ENCODE measurements at regions not wholly inside any gene's neighbourhood (a gene's known extent, or its start where the extent isn't known, plus 50 kb on each side); places are given as distances from the start of the nearest gene placed in this dataset.
A peak's percentile ranks its signal among the peaks of the same experiment; 100 is the strongest.
"Not testable (repeated sequence)": the region's sequence is repeated elsewhere in the genome, so short reads cannot be mapped to it uniquely, and the experiment has no call there.

DNA sequence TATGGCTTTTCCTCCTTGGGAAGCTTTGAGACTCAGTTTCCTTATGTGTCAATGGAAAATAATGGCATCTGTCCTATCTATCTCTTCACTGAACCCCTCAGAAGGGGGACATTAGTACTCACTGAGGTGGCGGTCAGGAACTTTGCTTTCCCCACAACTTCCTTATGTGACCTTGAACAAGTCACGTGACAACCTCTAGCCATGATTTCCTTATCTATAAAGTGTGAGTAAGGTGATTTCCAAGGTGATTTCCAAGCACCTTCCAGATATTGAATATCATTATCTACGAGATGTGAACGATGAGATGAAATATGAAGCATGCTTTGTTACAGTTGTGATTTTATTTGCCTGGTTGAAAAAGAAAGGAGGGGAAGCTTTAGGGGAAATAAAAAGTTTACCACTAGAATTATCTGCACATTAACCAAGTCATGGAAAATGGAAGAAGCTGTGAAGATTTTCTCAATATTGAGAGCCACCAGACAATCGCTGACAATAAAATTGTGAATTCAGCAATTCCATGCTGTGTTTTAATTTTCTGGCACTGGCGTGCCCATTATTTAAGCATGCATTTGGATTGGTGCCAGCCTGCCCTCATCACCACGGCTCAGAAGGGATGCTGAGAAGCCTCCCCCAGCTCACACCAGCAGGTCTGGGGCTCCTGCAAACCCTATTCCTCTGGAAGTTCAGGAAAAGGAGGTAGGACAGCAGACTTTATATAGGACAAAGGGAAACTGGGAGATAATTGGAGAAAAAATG, 255.3 kb downstream of the CD83 start:
- DNase-seq (no peak), ATAC-seq (ENCODE audit: poor library complexity) (no peak)
- intact Hi-C loops (cut with DNase I), result no loop called here

DNA sequence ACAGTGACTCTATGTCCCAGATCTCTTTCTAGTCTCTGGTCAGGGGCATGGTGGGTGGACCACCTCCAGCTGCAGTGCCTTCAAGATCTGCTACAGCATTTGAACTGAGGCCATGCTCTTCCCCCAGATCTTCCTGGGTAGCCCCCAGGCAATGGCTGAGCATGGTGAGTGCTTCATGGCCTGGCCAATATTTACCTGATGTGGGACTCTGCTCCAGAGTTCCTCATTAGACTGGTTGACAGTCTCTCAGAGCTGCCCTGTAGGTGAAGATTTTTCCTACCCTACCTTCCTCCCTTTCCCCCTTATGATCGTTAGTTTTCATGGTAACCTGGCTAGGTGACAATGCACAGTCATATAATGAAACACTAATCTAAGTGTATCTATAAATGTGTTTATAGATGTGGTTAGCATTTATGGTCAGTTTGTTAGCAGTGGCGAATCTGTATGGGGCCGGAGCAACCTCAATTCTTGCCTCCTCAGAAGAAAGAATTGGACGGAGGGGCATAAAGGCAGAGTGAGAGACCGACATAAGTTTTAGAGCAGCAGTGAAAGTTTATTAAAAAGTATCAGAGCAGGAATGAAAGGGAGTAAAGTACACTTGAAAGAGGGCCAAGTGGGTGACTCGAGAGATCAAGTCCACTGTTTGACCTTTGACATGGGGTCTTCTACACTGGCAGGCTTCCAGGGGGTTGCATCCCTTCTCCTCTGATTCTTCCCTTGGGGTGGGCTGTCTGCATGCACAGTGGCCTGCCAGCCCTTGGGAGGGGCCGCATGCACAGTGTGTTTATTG, 256.3 kb downstream of the CD83 start:
- no peak for ATAC-seq (ENCODE audit: poor library complexity)
- intact Hi-C loops (cut with DNase I), result no loop called here
- no peak for DNase-seq

- ATAC-seq (ENCODE audit: poor library complexity) (no peak), DNase-seq (no peak)
- intact Hi-C loops (cut with DNase I), result no loop called here
Measured at GRCh38 chr6:14375930-14376329, 258.4 kb downstream of the CD83 start.

DNA sequence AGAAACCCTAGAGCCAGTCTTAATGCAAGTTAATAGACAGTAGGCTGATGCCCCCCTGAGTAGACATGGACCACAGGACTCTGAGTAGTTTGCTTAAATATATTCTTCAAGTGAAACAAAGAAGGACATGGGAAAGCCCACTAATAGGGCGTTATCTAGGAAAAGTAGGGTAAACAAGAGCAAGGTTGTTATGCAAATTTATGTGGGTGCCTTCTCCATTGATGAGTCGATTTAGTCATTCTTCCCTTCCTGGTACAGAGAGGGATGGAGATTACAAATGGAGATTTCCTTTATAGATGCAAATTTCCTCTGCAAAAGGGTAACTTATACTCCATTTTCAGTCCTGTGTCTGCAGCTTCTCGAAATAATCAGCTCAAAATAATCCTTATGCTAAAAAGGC, 262.0 kb downstream of the CD83 start:
- ATAC-seq (ENCODE audit: poor library complexity) (no peak), DNase-seq (no peak)
- intact Hi-C loops (cut with DNase I), result no loop called here

DNA sequence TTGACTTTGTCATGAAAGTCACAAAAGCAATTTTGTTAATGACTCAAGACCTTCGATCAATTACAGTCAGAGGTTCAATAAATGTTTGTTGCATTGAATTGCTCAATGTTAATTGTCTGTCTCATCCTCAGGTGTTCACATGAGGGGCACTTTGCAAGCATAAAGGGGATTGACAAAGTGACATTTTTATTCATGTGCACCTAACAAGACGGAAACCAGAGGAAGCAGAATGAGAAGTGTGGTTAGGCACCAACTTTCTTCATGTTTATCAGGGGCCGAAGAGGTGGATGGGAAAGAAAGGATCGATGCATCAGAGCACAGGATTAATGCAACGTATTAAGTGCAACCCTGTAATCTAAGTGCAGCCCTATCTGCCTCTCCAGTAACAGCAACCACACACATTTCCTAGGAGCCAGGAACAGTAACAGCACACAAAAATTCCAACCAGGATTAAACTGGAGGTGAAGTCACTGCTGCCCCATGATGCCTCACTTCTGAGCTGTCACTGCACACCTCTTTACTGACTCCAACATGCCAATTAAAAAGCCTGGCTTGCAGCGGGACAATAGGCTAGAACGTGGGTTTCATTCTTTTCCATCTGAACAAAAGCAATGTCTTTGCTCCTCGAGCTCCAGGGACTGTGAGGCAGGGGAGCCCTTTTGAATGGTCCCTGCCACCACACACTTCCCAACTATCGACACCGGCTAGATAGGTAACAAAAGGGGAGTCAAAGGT, 262.7 kb downstream of the CD83 start:
- intact Hi-C loops (cut with DNase I), result no loop called here
- ATAC-seq (ENCODE audit: poor library complexity) (peak; percentile 34), DNase-seq (no peak)

DNA sequence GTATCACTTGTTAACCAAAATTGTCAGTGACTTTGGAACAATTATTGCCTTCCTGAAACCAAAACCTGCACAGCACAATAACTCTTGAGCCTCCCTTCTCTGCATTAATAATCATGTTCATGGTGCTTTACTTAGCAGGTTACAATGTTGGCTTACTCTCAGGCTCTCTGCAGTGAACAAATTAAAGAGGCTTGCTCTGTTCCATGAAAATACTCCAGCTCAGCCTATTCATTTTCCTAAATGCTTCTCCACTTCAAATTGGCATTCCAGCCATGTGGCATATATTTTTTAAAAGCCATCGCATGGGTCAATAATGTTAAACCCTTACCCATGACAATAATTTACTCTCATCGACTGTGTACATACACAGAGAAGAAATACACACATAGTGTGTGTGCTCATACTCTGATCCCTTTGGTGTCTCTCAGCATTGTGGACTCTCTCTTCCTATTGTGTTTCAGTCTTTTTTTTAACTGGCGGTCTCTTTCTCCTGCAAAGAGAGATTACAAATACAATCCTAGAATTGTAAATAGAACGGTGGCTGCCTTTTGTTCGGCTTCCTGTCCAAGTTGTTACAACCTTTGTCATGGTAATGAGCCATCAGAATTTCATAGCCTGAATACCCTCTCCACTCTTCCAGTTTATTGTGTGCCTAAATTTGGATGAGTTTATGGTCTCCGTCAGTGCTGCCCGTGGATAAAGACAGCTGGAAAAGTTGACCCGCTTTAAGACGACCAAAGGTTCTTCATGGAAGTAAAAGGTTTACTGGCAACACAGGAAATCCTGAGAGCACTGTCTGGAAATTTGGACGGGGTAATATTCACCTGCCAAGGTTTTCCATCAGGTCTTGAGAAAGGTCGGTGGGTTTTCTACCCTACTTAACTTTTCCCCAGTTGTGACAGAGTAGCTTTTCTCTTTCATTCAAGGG, 263.6 kb downstream of the CD83 start:
- ATAC-seq (ENCODE audit: poor library complexity), result no peak
- intact Hi-C loops (cut with DNase I), result no loop called here
- no peak for DNase-seq

DNA sequence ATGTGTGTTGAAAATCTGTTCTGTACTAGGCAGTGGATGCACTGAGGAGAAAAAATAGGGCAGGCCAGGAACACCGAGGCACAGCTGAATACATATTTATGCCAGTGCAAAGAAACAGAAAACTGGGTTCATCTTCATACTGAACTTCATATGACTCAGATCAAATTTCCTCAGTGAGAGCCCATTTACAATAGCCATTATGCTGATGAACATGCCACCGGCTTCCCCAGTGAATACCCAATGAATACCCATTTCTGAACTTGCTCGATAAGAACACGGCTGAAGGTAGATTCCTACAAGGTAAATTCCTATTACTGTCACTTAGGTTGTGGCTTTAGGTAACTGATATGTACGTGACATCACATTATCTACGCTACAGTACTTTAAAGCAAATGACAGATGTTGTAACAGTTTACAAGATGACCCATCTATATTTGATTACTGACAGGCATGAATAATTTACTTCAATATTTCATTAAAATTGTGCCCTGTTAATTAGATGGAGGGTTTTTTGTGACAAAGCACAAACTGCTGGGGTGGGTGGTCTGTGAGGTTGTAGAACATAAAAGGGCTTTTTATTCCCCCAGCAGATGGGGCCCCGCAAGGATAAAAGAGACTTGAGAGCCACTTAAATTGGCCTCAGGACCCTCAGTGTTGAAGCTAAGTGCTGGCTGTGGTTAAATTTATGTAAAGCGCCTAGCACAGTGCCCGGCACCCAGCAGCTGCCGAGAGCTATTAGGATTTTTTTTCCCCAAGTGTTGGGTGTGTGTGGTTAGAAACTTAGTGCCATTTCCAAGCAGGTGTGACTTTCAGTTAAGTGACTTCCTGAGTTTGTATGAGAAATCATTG, 264.5 kb downstream of the CD83 start:
- ATAC-seq (ENCODE audit: poor library complexity) (no peak), DNase-seq (no peak)
- intact Hi-C loops (cut with DNase I), result no loop called here

- ATAC-seq (ENCODE audit: poor library complexity) (no peak), DNase-seq (no peak)
- intact Hi-C loops (cut with DNase I), result no loop called here
Measured at GRCh38 chr6:14382678-14383236, 265.2 kb downstream of the CD83 start.

GRCh38 chr6:14383393-14384174, 266.0 kb downstream of the CD83 start:
- no peak for DNase-seq
- no peak for ATAC-seq (ENCODE audit: poor library complexity)
- intact Hi-C loops (cut with DNase I), result no loop called here

DNA sequence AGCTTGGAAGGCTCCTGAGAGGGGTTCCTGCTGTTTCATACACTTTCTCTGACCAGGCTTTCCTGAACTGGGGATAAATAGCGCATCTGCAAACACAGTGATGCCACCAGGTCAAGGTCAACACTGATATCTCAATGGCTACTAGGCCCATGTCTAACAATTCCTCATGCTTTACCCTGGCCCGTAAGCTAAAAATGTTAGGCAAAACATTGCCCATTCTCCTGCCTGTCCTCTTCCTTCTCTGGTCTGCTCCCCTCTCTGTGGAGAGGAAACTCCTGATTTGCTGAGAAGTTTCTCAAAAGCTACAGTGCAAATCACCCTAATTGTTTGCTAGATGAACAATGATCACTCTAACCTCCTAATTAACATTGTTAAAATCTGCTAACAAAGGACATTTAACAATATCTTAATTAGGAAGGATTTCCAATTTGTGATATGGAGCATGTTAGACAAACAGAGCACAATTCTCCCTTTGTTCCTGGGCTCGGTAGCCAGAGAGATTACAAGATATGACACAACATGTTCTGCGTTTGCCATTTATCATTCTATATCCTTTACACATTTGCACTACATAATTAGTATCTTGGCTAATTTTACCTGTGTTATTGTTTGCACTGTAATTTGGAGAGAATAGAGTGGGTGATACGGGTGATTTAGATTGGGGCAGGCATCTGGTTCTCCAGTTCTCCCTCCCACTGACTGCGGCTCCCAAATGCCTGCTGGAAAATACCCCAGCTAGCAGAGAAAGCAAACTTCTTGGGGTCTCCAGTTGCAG, 266.8 kb downstream of the CD83 start:
- intact Hi-C loops (cut with DNase I), result no loop called here
- ATAC-seq (ENCODE audit: poor library complexity) (no peak), DNase-seq (no peak)

GRCh38 chr6:14386263-14386662, 268.7 kb downstream of the CD83 start:
- ATAC-seq (ENCODE audit: poor library complexity) (no peak), DNase-seq (no peak)

GRCh38 chr6:14386668-14387067, 269.1 kb downstream of the CD83 start:
- no peak for ATAC-seq (ENCODE audit: poor library complexity)
- intact Hi-C loops (cut with DNase I), result no loop called here

More at GRCh38 chr6:14386263-14386662, 268.7 kb downstream of the CD83 start:
- intact Hi-C loops (cut with DNase I), result no loop called here

GRCh38 chr6:14388371-14388770, 270.8 kb downstream of the CD83 start:
- intact Hi-C loops (cut with DNase I), result no loop called here
- ATAC-seq (ENCODE audit: poor library complexity) (no peak), DNase-seq (no peak)

More at GRCh38 chr6:14386668-14387067, 269.1 kb downstream of the CD83 start:
- no peak for DNase-seq

GRCh38 chr6:14389776-14390175, 272.2 kb downstream of the CD83 start:
- ATAC-seq (ENCODE audit: poor library complexity); DNase-seq; intact Hi-C loops (cut with DNase I): not testable (repeated sequence)

GRCh38 chr6:14390805-14391204, 273.2 kb downstream of the CD83 start:
- intact Hi-C loops (cut with DNase I), result no loop called here
- ATAC-seq (ENCODE audit: poor library complexity), result no peak
- DNase-seq, result no peak

- intact Hi-C loops (cut with DNase I), result no loop called here
- no peak for DNase-seq
- ATAC-seq (ENCODE audit: poor library complexity), result no peak
Measured at GRCh38 chr6:14393910-14394309, 276.3 kb downstream of the CD83 start.

Measured in Right ventricle myocardium superior (tissue), 1 donor.